K562 (cell line): ENCODE measurements at regions not wholly inside any gene's neighbourhood (a gene's known extent, or its start where the extent isn't known, plus 50 kb on each side); places are given as distances from the start of the nearest gene placed in this dataset.

Experiments used
- ATAC-seq: fragments of 200-7000 bp; cut with Tn5 transposase; 3 replicates; pipeline ENCODE4 v1.9.1; 2020; ENCODE audit warnings: moderate library complexity
- BruUV-seq: library from RNA; stranded (reverse); fragments of 400-500 nt; replicated peaks from 2 replicates; lab custom pipeline; 2021; lab: Mats Ljungman, UMichigan
- CTCF ChIA-PET: fragments of 300-600 bp; formaldehyde crosslinking; extraction: SDS; loops from one replicate; lab custom pipeline; 2021; ENCODE audit warnings: low intra/inter-chr PET ratio; lab: Yijun Ruan, JAX
- POLR2A ChIA-PET: fragments of 300-600, 350-650 bp; sonication (Branson Sonifier 250); formaldehyde crosslinking; extraction: SDS; loops from one replicate; lab custom pipeline; 2021; ENCODE audit warnings: antibody characterized with exemption, inconsistent platforms; lab: Yijun Ruan, JAX
- DNase-seq, 4 experiments: peaks; one replicate each; pipeline versions ENCODE4 v3.0.0 to v3.0.0-alpha.2; 2011 to 2018; ENCODE audit warnings: low spot score in 3 of 4, mixed read lengths in 3 of 4; ENCODE audit errors: extremely low read depth in 1 of 4
- FAIRE-seq: peaks from 2 replicates; lab custom pipeline; 2011; peaks lifted over from hg19 to GRCh38; lab: Jason Lieb, UNC
- H2AFZ ChIP-seq: 2 replicates; pipeline ENCODE4 v1.6.0; 2011; ENCODE audit warnings: low read depth, low read length, control low read depth, inconsistent platforms
- H3K27ac ChIP-seq: fragments of 200-600 bp; 3 replicates; pipeline ENCODE4 v1.8.0; 2011; ENCODE audit warnings: low read depth, mild to moderate bottlenecking, control low read depth, inconsistent platforms, low read length, moderate library complexity, mixed read lengths; ENCODE audit errors: extremely low read depth
- H3K27me3 ChIP-seq, 2 experiments: fragments of 300-600 bp in 1 of 2; 2 replicates in 1 of 2; 3 replicates in 1 of 2; pipeline versions ENCODE4 v1.6.0 to v1.8.0; 2011; ENCODE audit warnings: inconsistent platforms in 2 of 2, low read length in 2 of 2, mild to moderate bottlenecking in 1 of 2, mixed read lengths in 1 of 2, moderate library complexity in 1 of 2; ENCODE audit not compliant: control insufficient read depth in 2 of 2, insufficient read depth in 2 of 2
- H3K36me3 ChIP-seq: fragments of 300-600 bp; 3 replicates; pipeline ENCODE4 v1.8.0; 2011; ENCODE audit warnings: mild to moderate bottlenecking, low read length, inconsistent platforms; ENCODE audit not compliant: control insufficient read depth, insufficient read depth
- H3K4me1 ChIP-seq, 2 experiments: fragments of 200-600 bp in 1 of 2; replicated peaks in 1 of 2; 2 replicates in 1 of 2; 3 replicates in 1 of 2; pipeline versions ENCODE4 v1.5.1 to v1.8.0; 2011; ENCODE audit warnings: inconsistent platforms in 2 of 2, low read length in 2 of 2, mild to moderate bottlenecking in 1 of 2, mixed read lengths in 1 of 2, moderate library complexity in 1 of 2; ENCODE audit not compliant: control insufficient read depth in 2 of 2, insufficient read depth in 2 of 2
- H3K4me2 ChIP-seq: 2 replicates; pipeline ENCODE4 v1.6.1; 2011; ENCODE audit warnings: low read length, control low read depth, inconsistent platforms, mixed read lengths; ENCODE audit not compliant: insufficient read depth
- H3K4me3 ChIP-seq: fragments of 200-600 bp; sonication (generic), shearing (Covaris generic); 2 replicates; pipeline ENCODE4 v1.5.1; 2016; ENCODE audit warnings: control low read depth, inconsistent platforms
- H3K79me2 ChIP-seq: fragments of 200-600 bp; 3 replicates; pipeline ENCODE4 v1.8.0; 2011; ENCODE audit warnings: low read length, inconsistent platforms; ENCODE audit not compliant: control insufficient read depth, insufficient read depth
- H3K9ac ChIP-seq, 2 experiments: 2 replicates each; pipeline versions ENCODE4 v1.6.0 to v1.6.1; 2011; ENCODE audit warnings: low read depth in 2 of 2, low read length in 2 of 2, control low read depth in 1 of 2, inconsistent platforms in 1 of 2, mild to moderate bottlenecking in 1 of 2, mixed read lengths in 1 of 2; ENCODE audit not compliant: insufficient read depth in 1 of 2
- H3K9me1 ChIP-seq: one replicate; pipeline ENCODE4 v1.6.0; 2011; ENCODE audit warnings: inconsistent platforms, mild to moderate bottlenecking, low read length, moderate library complexity; ENCODE audit not compliant: control insufficient read depth, insufficient read depth
- H3K9me3 ChIP-seq: replicated peaks from 2 replicates; pipeline ENCODE4 v1.5.1; 2011; ENCODE audit warnings: low read depth, low read length, inconsistent platforms; ENCODE audit not compliant: control insufficient read depth, insufficient read depth
- H4K20me1 ChIP-seq: replicated peaks from 2 replicates; pipeline ENCODE4 v1.6.1; 2011; ENCODE audit warnings: low read length, inconsistent platforms, mixed read lengths; ENCODE audit not compliant: control insufficient read depth, insufficient read depth
- FOXA3 ChIP-seq, 2 experiments: fragments of 450-650 bp in 1 of 2; sonication (generic) in 1 of 2; formaldehyde crosslinking; IDR thresholded peaks in 1 of 2; conservative IDR thresholded peaks in 1 of 2; 2 replicates each; pipeline versions ENCODE4 v1.4.0 to v1.8.0; 2020 to 2022; ENCODE audit warnings: mild to moderate bottlenecking in 2 of 2, missing genetic modification reagents in 1 of 2
- HNRNPUL1 ChIP-seq: fragments of 200-400 bp; formaldehyde crosslinking; IDR thresholded peaks from 2 replicates; pipeline ENCODE4 v1.6.1; 2017; ENCODE audit warnings: low read length
- JUN ChIP-seq, 2 experiments: sonication (generic) in 1 of 2; formaldehyde crosslinking in 1 of 2; IDR thresholded peaks; 2 replicates each; pipeline versions ENCODE4 v1.6.1 to v1.8.0; 2012 to 2022; ENCODE audit warnings: borderline replicate concordance in 2 of 2, mild to moderate bottlenecking in 2 of 2, improper control_type of control experiment in 1 of 2, low read depth in 1 of 2, low read length in 1 of 2, missing genetic modification reagents in 1 of 2
- MCM2 ChIP-seq: fragments of 450-650 bp; IDR thresholded peaks from 2 replicates; pipeline ENCODE4 v1.6.1; 2017; ENCODE audit warnings: low read depth, mild to moderate bottlenecking
- NFE2 ChIP-seq: IDR thresholded peaks from 2 replicates; pipeline ENCODE4 v1.6.1; 2014; ENCODE audit warnings: antibody characterized with exemption, low read depth
- SLC30A9 ChIP-seq: fragments of 250-450 bp; sonication (Bioruptor Pico); IDR thresholded peaks from 2 replicates; pipeline ENCODE4 v1.8.0; 2022; ENCODE audit warnings: mild to moderate bottlenecking, moderate library complexity
- TBP ChIP-seq: optimal IDR thresholded peaks from 2 replicates; pipeline ENCODE3; 2011; ENCODE audit warnings: low read depth, low read length, improper control_type of control experiment
- THAP7 ChIP-seq: fragments of 250-450 bp; sonication (Bioruptor Pico); IDR thresholded peaks from 2 replicates; pipeline ENCODE4 v1.5.0; 2021
- ZNF512 ChIP-seq: IDR thresholded peaks from 2 replicates; pipeline ENCODE4 v1.6.1; 2016; ENCODE audit warnings: missing genetic modification characterization, missing compliant biosample characterization
- ZNF76 ChIP-seq: fragments of 250-450 bp; sonication (Bioruptor Pico); IDR thresholded peaks from 2 replicates; pipeline ENCODE4 v1.4.0; 2020; ENCODE audit warnings: mild to moderate bottlenecking, moderate library complexity, borderline replicate concordance
- ZNF79 ChIP-seq: fragments of 250-450 bp; sonication (Bioruptor Pico); IDR thresholded peaks from 2 replicates; pipeline ENCODE4 v1.4.0; 2020; ENCODE audit warnings: low read depth, mild to moderate bottlenecking, moderate library complexity
- WGBS: fragments of 100-300 bp; shearing (Covaris generic); methylation state at CpG from one replicate; pipeline ENCODE4 v1.1.6; 2016; ENCODE audit warnings: low coverage, mixed read lengths; ENCODE audit not compliant: insufficient coverage; ENCODE audit errors: missing lambda C conversion rate; 5-methylcytosine and 5-hydroxymethylcytosine counted together
- in situ Hi-C: fragments of 300-500 bp; cut with MboI; formaldehyde crosslinking; loops from 4 replicates; pipeline ENCODE4 v1.15.0; 2018; ENCODE audit warnings: inconsistent platforms, mixed read lengths
- intact Hi-C: fragments of 100-400 bp; cut with micrococcal nuclease; formaldehyde crosslinking; loops from 2 replicates; pipeline ENCODE4 v1.14.2; 2022

GRCh38 chr14:27995691-27996090 lies 770.9 kb upstream of the FOXG1 start:
- in situ Hi-C loops: no loop called here
- Histone ChIP-seq H3K27me3 (no peaks in the 10 kb centered on the region), H3K4me2 (no peak overlapping the region), H2AFZ (no peak overlapping the region), H3K9me1 (no peaks in the 10 kb centered on the region), H3K9me3 (no peaks in the 10 kb centered on the region), H3K79me2 (no peaks in the 10 kb centered on the region)
- CTCF ChIA-PET: no interaction called here
- BruUV-seq: no TSS peak
- intact Hi-C loops: no loop called here
- ATAC-seq: no peak
- TF ChIP-seq THAP7 (CRISPR knock-in tag) (no peak), ZNF79 (no peak), ZNF76 (no peak), JUN (IDR thresholded peaks at IDR 0.05; ENCODE audit: borderline replicate concordance, low read depth, low read length) (no peak), JUN (CRISPR knock-in tag; IDR thresholded peaks at IDR 0.05; ENCODE audit: borderline replicate concordance) (no peak), SLC30A9 (CRISPR knock-in tag) (no peak), ZNF512 (tag) (no peak), NFE2 (no peak), TBP (no peak), MCM2 (no peak), FOXA3 (CRISPR knock-in tag; conservative IDR thresholded peaks at IDR 0.05 in 1 of 2, IDR thresholded peaks at IDR 0.05 in 1 of 2) (no peak), HNRNPUL1 (no peak)
- TF ChIP-seq, all 486 proteins: peak for 0
- H3K4me1 ChIP-seq: no peaks in the 10 kb centered on the region
- H3K9ac ChIP-seq: no peak overlapping the region
- POLR2A ChIA-PET: no interaction called here
- 0% methylated on average over 4 of the region's 5 CpGs for WGBS
- no peak overlapping the region for H3K27ac ChIP-seq
- H4K20me1 ChIP-seq: no peaks in the 10 kb centered on the region
- no peak overlapping the region for H3K4me3 ChIP-seq
- no peaks in the 10 kb centered on the region for H3K36me3 ChIP-seq
- FAIRE-seq: no peak
- DNase-seq: no peak
